ENCODE measurements at regions not wholly inside any gene's neighbourhood (a gene's known extent, or its start where the extent isn't known, plus 50 kb on each side); places are given as distances from the start of the nearest gene placed in this dataset.

DNA sequence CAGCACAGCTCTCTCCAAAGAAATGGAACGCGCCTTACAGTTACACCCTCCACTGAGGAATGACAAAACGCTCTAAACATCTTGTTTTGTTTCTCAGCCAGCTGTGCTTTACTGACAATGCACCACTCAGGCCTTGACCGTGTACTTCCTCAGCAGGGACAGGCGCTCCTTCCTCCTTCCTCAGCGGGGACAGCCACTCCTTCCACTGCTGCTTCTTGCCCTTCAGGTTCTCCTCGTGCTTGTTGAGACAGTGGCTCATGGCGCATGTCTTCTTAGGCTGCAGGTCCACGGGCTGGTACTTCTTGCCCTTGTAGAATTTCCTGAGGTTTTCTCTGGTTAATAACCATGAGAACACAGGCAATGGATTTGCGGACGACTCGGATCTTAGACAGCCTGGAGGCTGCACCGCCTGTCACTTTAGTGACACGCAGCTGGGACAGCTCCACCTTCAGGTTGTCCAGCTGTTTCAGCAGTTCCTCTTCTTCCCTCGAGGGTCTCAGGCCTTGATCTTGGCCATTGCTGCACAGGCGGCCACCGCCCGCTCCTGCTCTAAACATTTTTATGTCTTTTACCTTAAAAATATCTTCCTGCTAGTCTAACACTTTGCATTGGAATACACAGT is 613.8 kb downstream of the BRD1 start:
- DNase-seq = no peak

DNA sequence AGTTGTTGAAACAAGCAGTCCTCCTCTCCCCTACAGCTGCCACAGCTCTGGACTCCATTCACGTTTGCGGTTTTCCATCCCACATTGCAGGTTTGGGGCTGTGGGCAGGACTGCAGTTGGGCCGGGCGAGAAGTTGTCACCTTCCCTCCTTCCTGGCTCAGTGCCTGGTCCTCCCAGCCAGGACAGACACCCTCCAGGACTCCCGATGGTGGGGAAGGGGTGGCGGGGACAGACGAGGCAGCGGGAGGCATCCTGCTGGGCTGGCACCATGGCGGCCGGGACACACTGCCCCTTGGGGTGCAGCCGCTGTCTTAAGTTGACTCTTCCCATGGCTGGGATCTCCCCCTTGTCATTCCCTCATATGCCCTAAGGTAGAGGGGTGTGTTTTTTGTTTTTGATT is 615.2 kb downstream of the BRD1 start:
- DNase-seq = no peak

GRCh38 chr22:49212002-49212401 is 615.7 kb downstream of the BRD1 start:
- no peak for DNase-seq

- DNase-seq = no peak
These were observed 616.5 kb downstream of the BRD1 start for GRCh38 chr22:49211176-49211575.

DNA sequence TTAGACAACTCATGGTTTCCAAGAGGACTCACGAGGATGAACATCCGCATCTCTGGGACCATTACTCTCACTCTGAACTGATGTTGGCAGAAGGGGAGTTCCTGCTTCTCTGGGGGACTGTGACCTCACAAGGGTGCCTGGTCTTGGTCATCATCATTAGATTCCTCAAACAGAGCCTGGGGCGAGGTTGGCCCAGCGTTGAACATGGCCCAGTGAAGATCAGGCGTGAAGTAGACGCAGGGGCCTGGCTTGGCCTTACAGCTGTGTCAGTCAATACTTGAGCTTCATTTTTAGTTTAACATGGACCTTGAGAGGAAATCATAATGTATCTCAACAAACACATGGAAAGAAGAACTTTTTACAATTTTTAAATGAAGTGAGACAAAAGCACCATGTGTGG is 617.1 kb downstream of the BRD1 start:
- no peak for DNase-seq

DNA sequence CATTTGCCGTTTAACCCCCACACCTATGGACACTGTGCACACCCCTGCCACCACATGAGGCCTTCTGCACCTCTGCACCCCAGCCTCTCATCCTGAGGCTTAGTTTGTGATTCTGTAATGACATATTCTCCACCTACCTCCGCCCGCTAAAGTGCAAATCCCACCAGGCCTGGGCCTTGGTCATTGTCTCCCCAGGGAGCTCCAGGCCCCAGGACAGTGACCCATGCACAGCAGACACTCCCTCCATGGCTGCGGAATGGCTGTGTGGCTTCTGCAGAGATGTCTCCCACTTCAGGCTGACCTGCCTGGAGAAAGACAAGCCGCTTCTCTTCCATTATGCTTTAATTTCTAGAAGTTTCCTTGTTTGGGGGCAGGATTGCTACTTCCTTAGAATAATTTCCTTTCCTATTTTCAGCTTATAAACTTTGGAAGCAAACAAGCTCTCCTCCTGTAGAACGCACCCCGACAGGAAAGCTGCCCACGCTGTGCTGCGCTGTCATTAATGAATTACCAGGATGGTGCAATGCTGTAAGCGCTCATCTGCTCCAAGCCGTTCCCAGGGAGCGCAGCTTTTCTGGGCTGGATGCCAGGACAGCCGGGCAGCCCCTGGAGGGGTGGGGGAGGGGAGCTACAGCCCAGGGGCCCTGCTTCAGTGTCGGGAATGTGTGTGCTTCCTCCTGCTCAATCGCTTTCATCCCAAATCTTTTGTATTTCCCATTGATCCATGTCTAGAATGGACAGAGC is 618.0 kb downstream of the BRD1 start:
- DNase-seq = no peak

DNA sequence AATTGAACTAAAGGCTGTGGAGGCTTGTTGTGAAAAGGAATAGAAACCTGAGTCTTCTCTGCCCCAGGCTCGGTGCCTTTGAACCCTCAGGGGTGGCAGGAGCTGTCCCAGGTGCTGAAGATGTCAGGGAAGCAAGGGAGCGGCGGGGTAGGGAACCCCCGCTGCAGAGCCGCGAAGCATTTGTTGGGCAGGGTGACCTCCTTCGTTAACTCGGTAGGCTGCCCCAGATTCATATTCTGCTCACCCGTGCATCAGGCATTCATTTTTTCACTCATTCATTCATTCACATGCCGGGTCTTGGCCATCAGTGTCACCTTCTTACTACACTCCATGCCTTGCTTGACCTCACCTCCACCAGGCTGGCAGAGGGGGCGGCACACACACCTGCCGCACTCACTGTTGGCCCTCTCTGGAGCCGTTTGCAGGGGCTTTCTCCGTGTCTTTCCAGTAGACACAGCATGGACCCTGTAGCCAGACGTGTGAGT is 618.9 kb downstream of the BRD1 start:
- no peak for DNase-seq

DNA sequence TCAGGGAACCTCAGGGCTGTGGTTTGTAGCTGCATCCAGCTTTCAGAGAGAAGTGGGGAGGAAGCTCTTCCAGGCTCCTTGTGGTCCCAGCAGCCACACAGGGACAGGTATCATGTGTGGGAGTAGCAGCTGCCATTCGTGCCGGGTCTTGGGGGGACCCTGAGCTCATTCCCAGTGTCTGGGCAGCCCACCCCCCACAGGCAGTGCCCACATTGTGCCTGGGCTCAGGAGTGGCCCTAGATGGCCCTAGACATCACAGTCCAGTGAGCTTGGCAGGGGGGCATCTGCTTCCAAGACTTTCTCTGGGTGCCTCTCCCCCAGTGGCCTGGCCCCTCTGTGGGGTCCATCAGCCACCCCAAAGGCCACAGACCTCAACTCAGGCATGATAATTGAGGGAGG is 619.7 kb downstream of the BRD1 start:
- DNase-seq = no peak

- no peak for DNase-seq
These were observed 620.4 kb downstream of the BRD1 start for GRCh38 chr22:49207008-49208003.

DNA sequence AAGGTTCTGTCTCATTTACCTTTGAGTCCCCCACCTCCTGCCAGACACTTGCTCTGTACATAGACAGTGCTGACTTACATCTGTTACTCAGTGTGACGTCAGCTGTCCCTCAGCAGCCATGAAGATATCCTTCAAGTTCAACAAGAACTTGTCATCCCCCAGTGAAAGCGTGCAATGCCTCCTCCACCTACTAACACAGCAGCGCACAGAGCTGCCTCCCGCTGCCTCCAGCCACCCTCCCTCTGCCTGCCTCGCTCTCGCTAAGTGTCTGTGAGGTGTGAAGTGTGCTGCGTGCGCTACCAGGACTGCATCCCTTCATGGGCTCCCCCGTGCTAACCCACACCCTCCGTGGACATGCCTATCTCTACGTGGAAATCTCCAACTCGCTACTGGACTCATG is 621.4 kb downstream of the BRD1 start:
- no peak for DNase-seq

GRCh38 chr22:49205483-49205800 is 622.2 kb downstream of the BRD1 start:
- no peak for DNase-seq

DNA sequence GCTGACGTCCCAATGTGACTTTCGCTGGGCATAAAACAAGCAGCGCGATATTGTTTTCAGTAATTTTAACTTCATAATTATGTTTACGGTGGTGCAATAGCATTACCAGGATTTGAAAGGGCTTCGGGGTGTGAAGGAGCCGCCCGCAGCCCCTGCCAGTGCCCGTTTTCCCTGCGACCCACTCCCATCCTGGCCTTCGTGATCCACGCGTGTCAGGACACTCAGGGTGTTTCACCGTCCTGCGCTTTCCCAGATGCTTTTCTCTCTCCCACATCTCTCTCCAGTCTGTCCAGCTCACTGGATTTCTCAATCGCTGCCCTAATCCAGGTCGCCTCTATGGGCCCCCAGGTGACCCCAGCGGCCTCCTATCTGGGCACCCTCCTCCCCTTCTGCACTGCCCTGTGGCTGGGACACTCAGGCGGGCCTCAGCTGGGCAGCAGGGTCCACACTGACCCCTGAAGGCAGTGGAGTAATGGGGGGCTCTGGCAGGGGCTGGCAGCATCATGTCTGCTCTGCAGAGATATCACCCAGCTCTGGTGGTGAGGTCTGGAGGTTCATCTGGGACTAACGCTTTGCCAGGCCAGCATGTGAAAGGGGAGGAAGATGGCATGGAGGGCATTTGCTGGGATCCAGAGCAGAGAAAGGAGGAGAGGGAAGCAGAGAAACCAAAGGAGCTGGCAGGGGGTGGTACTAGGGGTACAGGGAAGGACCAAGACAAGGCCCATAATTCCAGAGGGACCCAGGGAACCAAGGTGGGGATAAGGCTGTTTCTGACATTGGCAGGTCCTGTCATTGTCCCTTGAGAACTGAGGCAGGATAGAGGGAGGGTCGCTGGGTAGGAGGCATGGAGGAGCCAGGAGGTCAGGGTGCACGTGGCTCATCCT is 622.8 kb downstream of the BRD1 start:
- no peak for DNase-seq

GRCh38 chr22:49203859-49204598 is 623.6 kb downstream of the BRD1 start:
- no peak for DNase-seq

DNA sequence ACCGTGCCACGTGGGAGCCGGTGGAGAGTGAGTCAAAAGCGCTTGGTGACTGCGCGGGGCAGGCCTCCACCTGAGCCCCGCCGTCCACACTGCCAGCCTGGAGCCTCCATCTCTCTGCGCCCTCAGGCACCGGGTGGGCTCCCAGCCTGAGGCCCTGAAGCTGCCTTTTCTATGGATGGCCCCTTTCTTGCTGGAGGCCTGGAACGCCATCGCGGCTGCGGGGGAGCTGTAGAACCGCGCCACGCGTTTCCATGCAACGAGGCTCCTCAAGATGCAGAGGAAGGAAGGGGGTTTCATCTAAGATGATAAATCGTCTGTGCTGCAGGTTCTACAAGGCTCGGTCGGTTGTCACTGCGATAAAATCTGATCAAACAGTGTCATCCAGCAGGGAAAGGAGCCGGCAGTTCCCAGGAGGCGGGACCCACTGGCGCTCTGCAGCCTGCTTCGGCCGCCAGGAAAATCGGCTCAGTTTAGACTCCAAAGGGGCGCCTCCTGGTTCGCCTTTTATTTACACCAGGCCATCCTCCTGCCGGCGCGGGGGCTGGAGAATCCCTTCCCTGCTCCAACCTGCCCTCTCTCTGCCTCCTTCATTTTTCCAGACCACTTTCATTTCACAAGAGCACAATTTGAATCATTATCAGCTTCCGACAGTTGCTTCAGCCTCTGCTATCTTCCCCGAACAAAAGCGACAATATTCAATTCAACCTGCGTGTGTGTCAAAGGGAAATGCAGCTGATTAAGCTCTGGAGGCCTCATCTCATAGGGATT is 624.4 kb downstream of the BRD1 start:
- DNase-seq = no peak

GRCh38 chr22:49202226-49202625 is 625.4 kb downstream of the BRD1 start:
- no peak for DNase-seq

DNA sequence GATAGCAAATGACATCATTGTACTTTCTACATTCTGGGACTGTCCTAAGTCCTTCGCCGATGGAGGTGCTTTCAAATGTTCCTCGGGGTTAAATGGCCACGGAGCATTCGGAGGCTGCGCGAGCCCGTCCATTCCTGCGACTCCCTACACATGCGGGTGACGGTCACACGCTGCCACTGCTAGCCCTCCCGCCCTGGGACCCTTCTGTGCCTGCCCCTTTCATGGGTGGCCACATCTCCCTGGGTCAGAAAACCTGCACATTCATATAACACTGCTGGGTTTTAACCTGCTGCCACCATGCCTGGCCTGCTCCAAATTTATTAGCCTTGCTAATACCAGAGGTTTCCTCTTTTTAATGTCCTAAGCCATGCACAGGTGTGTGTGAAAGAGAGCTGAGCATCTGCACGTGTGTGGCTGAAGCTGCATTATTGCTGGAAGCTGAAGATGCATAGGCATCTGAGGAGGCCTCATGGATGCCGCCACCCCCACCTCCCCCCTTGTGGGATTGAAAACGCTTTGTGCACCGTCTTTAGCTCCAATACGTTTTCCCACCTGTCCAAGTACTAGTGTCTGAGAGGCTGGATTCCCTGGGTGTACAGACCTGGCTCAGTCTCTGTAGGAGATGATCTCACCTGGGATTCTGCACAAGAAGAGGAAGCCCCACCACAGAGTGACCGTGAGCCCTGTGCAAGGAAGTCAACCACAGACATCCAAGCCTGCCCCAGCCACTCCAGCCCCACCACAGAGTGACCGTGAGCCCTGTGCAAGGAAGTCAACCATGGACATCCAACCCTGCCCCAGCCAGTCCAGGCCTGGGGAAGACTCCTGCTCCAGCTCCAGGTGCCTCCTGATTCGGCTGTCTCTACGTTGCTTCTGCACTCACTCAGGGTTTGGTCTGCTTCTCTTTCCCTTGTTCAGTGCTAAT is 626.4 kb downstream of the BRD1 start:
- DNase-seq = no peak

GRCh38 chr22:49199224-49199623 is 628.4 kb downstream of the BRD1 start:
- DNase-seq = no peak

DNA sequence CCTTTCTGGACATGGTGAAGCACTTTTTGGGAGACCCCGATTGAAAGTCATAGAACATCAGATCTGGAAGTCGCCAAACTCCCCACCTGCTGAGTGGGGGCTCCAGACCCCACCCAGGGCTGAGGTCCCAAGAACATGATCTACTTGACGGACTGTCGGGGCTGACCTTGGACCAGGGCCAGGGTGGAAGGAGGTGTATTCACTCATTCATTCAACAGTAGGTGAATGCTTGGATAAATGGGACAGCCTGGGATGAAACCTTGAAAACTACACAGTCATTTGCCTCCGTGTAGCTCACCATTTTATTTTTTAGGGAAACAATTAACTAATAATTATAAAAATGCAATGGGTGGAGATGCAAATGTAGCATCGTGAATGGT is 629.0 kb downstream of the BRD1 start:
- no peak for DNase-seq

DNA sequence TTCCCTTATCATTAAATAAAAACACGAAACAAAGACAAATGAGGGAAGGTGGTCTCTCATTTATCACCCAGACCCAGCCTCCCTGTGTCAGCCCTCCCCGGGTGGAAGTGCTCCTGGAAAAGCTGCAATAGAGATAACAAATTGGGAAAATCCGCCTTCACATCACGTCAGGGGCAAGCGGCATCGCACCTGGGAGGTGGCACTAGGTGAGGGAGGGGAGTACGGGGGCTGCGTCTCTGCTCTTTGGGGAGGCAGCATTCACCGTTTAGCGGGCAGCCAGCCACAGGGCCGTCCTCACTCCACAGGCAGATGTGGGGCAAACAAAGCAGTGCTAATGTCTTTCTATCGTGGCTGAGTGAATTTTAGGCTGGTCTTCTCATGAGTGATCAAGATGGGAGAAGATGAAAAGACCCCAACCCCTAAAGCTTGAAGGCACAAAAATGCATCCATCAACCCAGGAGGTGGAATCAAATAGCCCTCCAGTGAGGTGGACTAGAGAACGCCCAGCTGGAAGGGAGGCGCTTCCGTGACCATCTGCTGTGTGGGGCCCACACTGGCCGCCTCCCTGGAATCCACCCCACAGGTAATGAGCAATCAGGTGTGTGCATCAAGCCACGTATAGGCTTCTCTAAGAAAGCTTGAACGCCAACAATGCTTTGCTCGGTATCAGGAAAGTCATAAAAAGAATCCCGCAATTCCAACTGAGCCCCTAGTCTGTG is 629.5 kb downstream of the BRD1 start:
- DNase-seq = no peak
